ENCODE measurements at regions not wholly inside any gene's neighbourhood (a gene's known extent, or its start where the extent isn't known, plus 50 kb on each side); places are given as distances from the start of the nearest gene placed in this dataset.

GRCh38 chr13:44116562-44117332 is 237.0 kb downstream of the LACC1 start:
- Histone ChIP-seq H3K56ac (replicated peaks; ENCODE audit: insufficient read length, low read depth, low read length) (no peak overlapping the region), H3K79me1 (ENCODE audit: low read depth, low read length) (no peaks in the 10 kb centered on the region), H2BK20ac (ENCODE audit: low read length) (0 out of 2 replicates have a peak overlapping the region, but pooled peaks have one; percentile 7), H3K27me3 (replicated peaks in 1 of 4; ENCODE audit: control insufficient read depth in 3 of 4, extremely low read depth in 1 of 4, insufficient read depth in 3 of 4, low read length in 3 of 4) (no peaks in the 10 kb centered on the region), H4K8ac (ENCODE audit: extremely low read depth, insufficient read depth, low read length) (no peak overlapping the region), H3K4me1 (replicated peaks in 1 of 4; ENCODE audit: control insufficient read depth in 3 of 4, insufficient read depth in 4 of 4, low read length in 3 of 4) (peaks cover 2 to 7% (median 3%) of the 10 kb centered on the region in 4 experiments; a peak in 5 of 7 replicates), H3K36me3 (ENCODE audit: control insufficient read depth in 2 of 4, insufficient read depth in 4 of 4, low read length in 3 of 4) (no peaks in the 10 kb centered on the region), H3K4me3 (ENCODE audit: extremely low read depth in 1 of 4, insufficient read depth in 2 of 4, low read depth in 3 of 4, low read length in 4 of 4) (no peak overlapping the region), H3K4me2 (ENCODE audit: insufficient read depth in 1 of 2, low read depth in 2 of 2, low read length in 2 of 2) (no peak overlapping the region; a peak in 1 of 4 replicates), H2BK12ac (ENCODE audit: low read depth, low read length) (no peak overlapping the region; the same call in 1 of the 2 replicates), H2BK15ac (ENCODE audit: low read length) (no peak overlapping the region), H2BK120ac (replicated peaks; ENCODE audit: low read depth, low read length) (no peak overlapping the region), H3K4ac (replicated peaks; ENCODE audit: insufficient read length, low read depth, low read length) (no peak overlapping the region), H3K18ac (ENCODE audit: extremely low read depth, low read length) (no peak overlapping the region), H4K20me1 (replicated peaks in 1 of 2; ENCODE audit: control insufficient read depth in 1 of 2, insufficient read depth in 2 of 2, low read length in 2 of 2) (no peaks in the 10 kb centered on the region), H4K5ac (ENCODE audit: insufficient read length, low read depth, low read length) (no peak overlapping the region), H3K27ac (ENCODE audit: low read depth, low read length) (no peak overlapping the region), H3K23me2 (ENCODE audit: low read depth, low read length) (no peaks in the 10 kb centered on the region), H3K9ac (replicated peaks in 1 of 4; ENCODE audit: extremely low read depth in 1 of 4, low read depth in 3 of 4, low read length in 3 of 4) (no peak overlapping the region), H3K79me2 (ENCODE audit: control insufficient read depth in 1 of 2, insufficient read depth in 2 of 2, low read length in 2 of 2) (no peaks in the 10 kb centered on the region), H4K91ac (replicated peaks; ENCODE audit: insufficient read length, low read length) (no peak overlapping the region), H2AK5ac (ENCODE audit: low read depth, low read length) (no peak overlapping the region), H2AFZ (ENCODE audit: low read length) (0 out of 2 replicates have a peak overlapping the region, but pooled peaks have one; percentile 15), H2BK5ac (ENCODE audit: low read depth, low read length) (no peak overlapping the region), H3K14ac (ENCODE audit: insufficient read length) (no peak overlapping the region), H3K9me3 (ENCODE audit: insufficient read depth in 2 of 2, low read depth in 1 of 2, low read length in 1 of 2) (no peaks in the 10 kb centered on the region), H3K23ac (ENCODE audit: insufficient read length) (no peak overlapping the region)
- DNase-seq (ENCODE audit: low read depth in 1 of 2, low spot score in 2 of 2): peak in 1 of 2 experiments; percentile 47
- TF ChIP-seq CTCF (IDR thresholded peaks at IDR 0.05; ENCODE audit: control extremely low read depth in 1 of 3, insufficient read depth in 1 of 3, low read depth in 1 of 3, low read length in 3 of 3) (peak in 2 of 3 experiments; percentile 11 to 23; a peak in 1 of 4 replicates), JUN (IDR thresholded peaks at IDR 0.05; ENCODE audit: low read depth, low read length) (no peak)
- no peak for FAIRE-seq
- WGBS, 2 experiments (ENCODE audit: extremely low coverage in 1 of 2, insufficient coverage in 1 of 2, insufficient read length in 1 of 2, insufficient replicate concordance in 2 of 2, low coverage in 1 of 2, low lambda C conversion rate in 2 of 2, missing lambda C conversion rate in 1 of 2): 86% methylated on average over 7 of the region's 7 CpGs; no CpG with 5 or more reads in 1 of the 2 experiments
- ChIA-PET POLR2A (ENCODE audit: partially characterized antibody) (no interaction called here), CTCF (ENCODE audit: partially characterized antibody) (interaction anchor here (1.2 to 3.1 kb wide), 6 partner anchors 12 to 125 kb away, joined by 3 to 17 read pairs (median 4); no protein-coding TSS in a partner anchor)
